IMR-90 (cell line): ENCODE measurements at regions not wholly inside any gene's neighbourhood (a gene's known extent, or its start where the extent isn't known, plus 50 kb on each side); places are given as distances from the start of the nearest gene placed in this dataset.

Experiments
- ATAC-seq: fragments of 200-7000 bp; cut with Tn5 transposase; 2 replicates; pipeline ENCODE4 v1.9.1; 2020; ENCODE audit warnings: low read depth, mild to moderate bottlenecking, moderate library complexity
- BruUV-seq: library from RNA; stranded (reverse); fragments of 400-500 nt; replicated peaks from 2 replicates; lab custom pipeline; 2021; lab: Mats Ljungman, UMichigan
- CTCF ChIA-PET: fragments of 300-600 bp; formaldehyde crosslinking; extraction: SDS; loops from one replicate; lab custom pipeline; 2021; ENCODE audit warnings: antibody characterized with exemption; lab: Yijun Ruan, JAX
- POLR2A ChIA-PET: fragments of 300-600 bp; sonication (Branson Sonifier 250); formaldehyde crosslinking; loops from one replicate; lab custom pipeline; 2022; ENCODE audit warnings: antibody characterized with exemption; ENCODE audit not compliant: unreplicated experiment; lab: Charles Lee
- DNase-seq: peaks from one replicate; pipeline ENCODE4 v3.0.0; 2013
- H2AFZ ChIP-seq: replicated peaks from 2 replicates; pipeline ENCODE3; 2013; ENCODE audit warnings: low read length, mild to moderate bottlenecking; ENCODE audit not compliant: poor library complexity
- H2AK5ac ChIP-seq: 2 replicates; pipeline ENCODE4 v1.6.1; 2013; ENCODE audit warnings: low read depth, low read length, inconsistent platforms
- H2AK9ac ChIP-seq: replicated peaks from 2 replicates; pipeline ENCODE3; 2013; ENCODE audit warnings: mild to moderate bottlenecking, low read depth, low read length, moderate library complexity; ENCODE audit not compliant: poor library complexity
- H2BK120ac ChIP-seq: 2 replicates; pipeline ENCODE4 v1.6.1; 2013; ENCODE audit warnings: low read depth, low read length, inconsistent platforms
- H2BK15ac ChIP-seq: 3 replicates; pipeline ENCODE4 v1.6.1; 2013; ENCODE audit warnings: low read depth, low read length, inconsistent platforms
- H2BK20ac ChIP-seq: 2 replicates; pipeline ENCODE4 v1.6.1; 2013; ENCODE audit warnings: low read depth, mild to moderate bottlenecking, inconsistent platforms, low read length, moderate library complexity
- H2BK5ac ChIP-seq: 2 replicates; pipeline ENCODE4 v1.6.1; 2013; ENCODE audit warnings: mild to moderate bottlenecking, low read depth, low read length, inconsistent platforms; ENCODE audit not compliant: poor library complexity, severe bottlenecking
- H3K14ac ChIP-seq: replicated peaks from 2 replicates; pipeline ENCODE4 v1.6.1; 2013; ENCODE audit warnings: low read depth, low read length, inconsistent platforms
- H3K18ac ChIP-seq: 2 replicates; pipeline ENCODE4 v1.6.1; 2013; ENCODE audit warnings: low read depth, low read length, control low read depth
- H3K23ac ChIP-seq: 2 replicates; pipeline ENCODE4 v1.6.1; 2013; ENCODE audit warnings: low read depth, low read length, inconsistent platforms
- H3K27ac ChIP-seq: 2 replicates; pipeline ENCODE4 v1.5.1; 2013; ENCODE audit warnings: mild to moderate bottlenecking, control low read depth, low read length; ENCODE audit not compliant: insufficient read depth
- H3K27me3 ChIP-seq: 2 replicates; pipeline ENCODE4 v1.6.1; 2013; ENCODE audit warnings: low read length; ENCODE audit not compliant: control insufficient read depth, insufficient read depth
- H3K36me3 ChIP-seq: 2 replicates; pipeline ENCODE4 v1.6.1; 2013; ENCODE audit warnings: low read length, mixed read lengths; ENCODE audit not compliant: control insufficient read depth, insufficient read depth
- H3K4ac ChIP-seq: 2 replicates; pipeline ENCODE4 v1.6.1; 2013; ENCODE audit warnings: low read depth, low read length, inconsistent platforms
- H3K4me1 ChIP-seq: 2 replicates; pipeline ENCODE4 v1.6.1; 2013; ENCODE audit warnings: low read length, mixed read lengths; ENCODE audit not compliant: control insufficient read depth, insufficient read depth
- H3K4me2 ChIP-seq: 2 replicates; pipeline ENCODE4 v1.6.1; 2013; ENCODE audit warnings: low read depth, mild to moderate bottlenecking, control low read depth, low read length, moderate library complexity
- H3K4me3 ChIP-seq: 2 replicates; pipeline ENCODE4 v1.5.1; 2013; ENCODE audit warnings: low read depth, mild to moderate bottlenecking, control low read depth, low read length, moderate library complexity; ENCODE audit not compliant: insufficient read depth
- H3K56ac ChIP-seq: 2 replicates; pipeline ENCODE4 v1.6.1; 2013; ENCODE audit warnings: low read length, inconsistent platforms; ENCODE audit not compliant: insufficient read depth; ENCODE audit errors: extremely low read depth
- H3K79me1 ChIP-seq, 2 experiments: 2 replicates each; pipeline ENCODE4 v1.6.1; 2013; ENCODE audit warnings: low read length in 2 of 2, inconsistent platforms in 1 of 2, low read depth in 1 of 2
- H3K9ac ChIP-seq: 2 replicates; pipeline ENCODE4 v1.6.1; 2013; ENCODE audit warnings: low read depth, low read length, control low read depth
- H3K9me1 ChIP-seq: 2 replicates; pipeline ENCODE4 v1.6.1; 2013; ENCODE audit warnings: low read length, inconsistent platforms; ENCODE audit not compliant: insufficient read depth
- H3K9me3 ChIP-seq: 2 replicates; pipeline ENCODE4 v1.6.1; 2013; ENCODE audit warnings: low read length; ENCODE audit not compliant: control insufficient read depth, insufficient read depth
- H4K20me1 ChIP-seq: 2 replicates; pipeline ENCODE4 v1.6.1; 2013; ENCODE audit warnings: low read length, inconsistent platforms; ENCODE audit not compliant: insufficient read depth
- H4K5ac ChIP-seq: 2 replicates; pipeline ENCODE4 v1.6.1; 2013; ENCODE audit warnings: mild to moderate bottlenecking, low read depth, low read length, control low read depth
- H4K8ac ChIP-seq, 2 experiments: 2 replicates each; pipeline ENCODE4 v1.6.1; 2013; ENCODE audit warnings: low read depth in 2 of 2, low read length in 2 of 2, control low read depth in 1 of 2, inconsistent platforms in 1 of 2
- H4K91ac ChIP-seq: 2 replicates; pipeline ENCODE4 v1.6.1; 2013; ENCODE audit warnings: low read depth, low read length, inconsistent platforms; ENCODE audit not compliant: insufficient read depth
- BHLHE40 ChIP-seq: fragments of 150-350 bp; IDR thresholded peaks from 2 replicates; pipeline ENCODE4 v1.6.1; 2016; ENCODE audit warnings: mild to moderate bottlenecking, low read depth, low read length
- CEBPB ChIP-seq: IDR thresholded peaks from 2 replicates; pipeline ENCODE4 v1.6.1; 2012; ENCODE audit warnings: low read depth, low read length, improper control_type of control experiment
- CHD1 ChIP-seq: IDR thresholded peaks from 2 replicates; pipeline ENCODE4 v1.6.1; 2012; ENCODE audit warnings: low read depth, low read length, improper control_type of control experiment
- CTCF ChIP-seq: conservative IDR thresholded peaks from 2 replicates; pipeline ENCODE4 v1.5.1; 2012; ENCODE audit warnings: mild to moderate bottlenecking, low read depth, low read length, improper control_type of control experiment
- ELK1 ChIP-seq: fragments of 150-350 bp; IDR thresholded peaks from 2 replicates; pipeline ENCODE4 v1.6.1; 2016; ENCODE audit warnings: low read depth, mild to moderate bottlenecking, low read length, moderate library complexity, borderline replicate concordance
- FOS ChIP-seq: fragments of 150-350 bp; IDR thresholded peaks from 2 replicates; pipeline ENCODE4 v1.6.1; 2016; ENCODE audit warnings: low read depth, low read length
- MAFK ChIP-seq: IDR thresholded peaks from 2 replicates; pipeline ENCODE4 v1.6.1; 2012; ENCODE audit warnings: low read depth, low read length, improper control_type of control experiment
- MAZ ChIP-seq: IDR thresholded peaks from 2 replicates; pipeline ENCODE4 v1.6.1; 2012; ENCODE audit warnings: low read depth, mild to moderate bottlenecking, low read length, improper control_type of control experiment, moderate library complexity, borderline replicate concordance
- NFE2L2 ChIP-seq: fragments of 150-350 bp; IDR thresholded peaks from 2 replicates; pipeline ENCODE4 v1.6.1; 2016; ENCODE audit warnings: low read depth, mild to moderate bottlenecking, low read length
- POLR2A ChIP-seq: IDR thresholded peaks from 2 replicates; pipeline ENCODE4 v1.6.1; 2012; ENCODE audit warnings: mild to moderate bottlenecking, low read depth, low read length
- RAD21 ChIP-seq: IDR thresholded peaks from 2 replicates; pipeline ENCODE4 v1.6.1; 2012; ENCODE audit warnings: low read length, improper control_type of control experiment
- RCOR1 ChIP-seq: IDR thresholded peaks from 2 replicates; pipeline ENCODE4 v1.6.1; 2012; ENCODE audit warnings: mild to moderate bottlenecking, low read length, improper control_type of control experiment; ENCODE audit not compliant: insufficient replicate concordance
- RFX5 ChIP-seq: IDR thresholded peaks from 2 replicates; pipeline ENCODE4 v1.8.0; 2012; ENCODE audit warnings: low read depth, mild to moderate bottlenecking, low read length, moderate library complexity
- SMC3 ChIP-seq: fragments of 150-350 bp; IDR thresholded peaks from 2 replicates; pipeline ENCODE4 v1.6.1; 2016; ENCODE audit warnings: low read depth, mild to moderate bottlenecking, antibody characterized with exemption, low read length, moderate library complexity
- USF2 ChIP-seq: fragments of 150-350 bp; IDR thresholded peaks from 2 replicates; pipeline ENCODE4 v1.6.1; 2017; ENCODE audit warnings: mild to moderate bottlenecking, antibody characterized with exemption, low read length, low read depth
- WGBS, 2 experiments: methylation state at CpG; one replicate each; pipeline versions ENCODE4 v1.1.5 to v1.1.7; 2013; ENCODE audit warnings: missing lambda C conversion rate in 2 of 2; ENCODE audit not compliant: insufficient read length in 1 of 2; ENCODE audit errors: extremely low coverage in 2 of 2; 5-methylcytosine and 5-hydroxymethylcytosine counted together
- dilution Hi-C: fragments of 300-500 bp; cut with HindIII; formaldehyde crosslinking; loops from one replicate; pipeline ENCODE4 v1.14.3; 2018; ENCODE audit warnings: low sequenced_read_pairs; ENCODE audit not compliant: unreplicated experiment
- in situ Hi-C: fragments of 300-500 bp; cut with MboI; formaldehyde crosslinking; loops from 3 replicates; pipeline ENCODE4 v1.14.3; 2019; ENCODE audit warnings: low sequenced_read_pairs, inconsistent platforms, mixed read lengths
- intact Hi-C: fragments of 100-400 bp; cut with micrococcal nuclease; formaldehyde crosslinking; loops from 2 replicates; pipeline ENCODE4 v1.10.0; 2022

DNA sequence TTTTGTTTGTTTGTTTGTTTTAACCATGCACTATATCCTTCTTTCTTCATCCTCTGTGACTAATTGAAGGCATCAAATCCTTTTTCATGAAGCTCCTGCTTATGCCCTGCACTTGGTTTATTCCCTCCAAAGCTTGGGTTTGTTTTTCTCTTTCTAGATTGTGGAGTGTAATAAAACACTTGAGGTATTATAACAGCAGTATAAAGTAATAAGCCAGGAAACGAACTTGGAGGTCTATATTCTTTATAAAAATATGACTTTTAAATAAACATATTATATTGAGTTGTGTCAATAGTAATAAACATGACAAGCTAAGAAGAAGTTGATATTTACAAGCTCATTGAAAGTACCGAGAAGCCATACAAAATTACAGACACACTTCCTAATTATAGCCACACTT, 659.4 kb downstream of the RFPL4B start:
- in situ Hi-C loops (no loop called here), intact Hi-C loops (no loop called here)
- no peak for ATAC-seq

More for the DNA sequence above, 659.4 kb downstream of the RFPL4B start:
- H4K8ac ChIP-seq = no peak overlapping the region; a peak in 1 of 4 replicates
- no peak overlapping the region for H4K5ac ChIP-seq
- no peak overlapping the region for H3K9ac ChIP-seq
- no peak overlapping the region for H3K14ac ChIP-seq
- H3K36me3 ChIP-seq = no peaks in the 10 kb centered on the region
- H3K4me3 ChIP-seq = no peak overlapping the region
- CTCF ChIA-PET = no interaction called here
- H2BK20ac ChIP-seq = no peak overlapping the region
- POLR2A ChIA-PET = no interaction called here
- no peaks in the 10 kb centered on the region for H3K27me3 ChIP-seq
- no TSS peak for BruUV-seq
- no peak overlapping the region for H3K23ac ChIP-seq
- no peak overlapping the region for H2BK5ac ChIP-seq
- H2AFZ ChIP-seq = no peak overlapping the region
- TF ChIP-seq ELK1 = no peak
- TF ChIP-seq MAZ = no peak
- no peak for TF ChIP-seq RFX5
- no peak for TF ChIP-seq POLR2A
- TF ChIP-seq CEBPB = no peak
- no peak for TF ChIP-seq CTCF
- TF ChIP-seq BHLHE40 = no peak
- no peak for TF ChIP-seq NFE2L2
- no peak for TF ChIP-seq RAD21
- TF ChIP-seq USF2 = no peak
- TF ChIP-seq RCOR1 = no peak
- no peak for TF ChIP-seq CHD1
- no peak for TF ChIP-seq MAFK
- no peak for TF ChIP-seq FOS
- TF ChIP-seq SMC3 = no peak
- H3K4me2 ChIP-seq = no peak overlapping the region
- no peak overlapping the region for H3K4ac ChIP-seq
- H2AK9ac ChIP-seq = no peak overlapping the region
- no peak overlapping the region for H2AK5ac ChIP-seq
- no peaks in the 10 kb centered on the region for H3K79me1 ChIP-seq
- H3K18ac ChIP-seq = no peak overlapping the region; the same call in 1 of the 2 replicates
- H3K4me1 ChIP-seq = peaks cover 2% of the 10 kb centered on the region; the same call in 1 of the 2 replicates
- no peak overlapping the region for H2BK15ac ChIP-seq
- H4K91ac ChIP-seq = no peak overlapping the region
- dilution Hi-C loops = no loop called here
- DNase-seq = no peak
- no peak overlapping the region for H3K27ac ChIP-seq
- H2BK120ac ChIP-seq = no peak overlapping the region
- H3K9me3 ChIP-seq = no peaks in the 10 kb centered on the region
- H3K9me1 ChIP-seq = no peaks in the 10 kb centered on the region
- H4K20me1 ChIP-seq = no peaks in the 10 kb centered on the region
- no peak overlapping the region for H3K56ac ChIP-seq
- WGBS, 2 experiments = no CpG with 5 or more reads among the region's 2 CpGs
